ENCODE measurements at regions not wholly inside any gene's neighbourhood (a gene's known extent, or its start where the extent isn't known, plus 50 kb on each side); places are given as distances from the start of the nearest gene placed in this dataset.
"Not testable (repeated sequence)": the region's sequence is repeated elsewhere in the genome, so short reads cannot be mapped to it uniquely, and the experiment has no call there.

DNA sequence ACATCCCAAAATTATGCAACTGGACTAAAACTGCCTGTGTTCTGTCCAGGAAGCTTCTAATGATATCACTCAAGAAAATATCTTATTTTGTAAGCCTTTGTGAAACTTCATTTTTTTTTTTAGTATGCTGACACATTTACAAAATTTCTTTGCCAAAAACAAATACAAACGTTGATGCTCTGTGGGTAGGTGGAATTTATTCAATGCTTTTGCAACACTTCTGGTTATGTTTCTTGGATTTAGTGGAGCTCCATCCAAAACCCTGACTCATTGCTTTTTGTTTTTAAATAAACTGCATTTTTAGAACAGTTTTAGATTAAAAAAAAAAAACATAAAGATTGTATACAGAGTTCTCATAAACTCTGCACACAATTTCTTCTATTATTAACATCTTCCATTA, 250.9 kb upstream of the MAOA start:
- no peak for DNase-seq

DNA sequence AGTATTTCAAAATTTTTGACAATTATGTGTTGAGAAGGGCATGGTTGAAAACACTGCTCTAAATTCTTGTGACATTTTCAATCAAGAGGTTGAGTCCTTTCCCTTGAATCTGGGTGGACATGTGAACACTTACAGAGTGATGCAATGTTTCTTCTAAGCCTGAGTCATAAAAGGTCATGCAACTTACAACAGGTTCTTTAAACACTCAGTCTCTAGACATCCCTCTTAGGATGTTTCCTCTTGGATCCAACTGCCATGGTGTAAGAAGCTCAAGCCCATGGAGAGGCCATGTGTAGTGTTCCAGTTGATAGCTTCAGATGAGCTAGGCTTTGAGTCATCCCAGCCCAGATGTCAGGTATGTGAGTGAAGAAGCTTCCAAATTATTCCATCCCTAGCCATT, 232.2 kb upstream of the MAOA start:
- DNase-seq, result no peak

DNA sequence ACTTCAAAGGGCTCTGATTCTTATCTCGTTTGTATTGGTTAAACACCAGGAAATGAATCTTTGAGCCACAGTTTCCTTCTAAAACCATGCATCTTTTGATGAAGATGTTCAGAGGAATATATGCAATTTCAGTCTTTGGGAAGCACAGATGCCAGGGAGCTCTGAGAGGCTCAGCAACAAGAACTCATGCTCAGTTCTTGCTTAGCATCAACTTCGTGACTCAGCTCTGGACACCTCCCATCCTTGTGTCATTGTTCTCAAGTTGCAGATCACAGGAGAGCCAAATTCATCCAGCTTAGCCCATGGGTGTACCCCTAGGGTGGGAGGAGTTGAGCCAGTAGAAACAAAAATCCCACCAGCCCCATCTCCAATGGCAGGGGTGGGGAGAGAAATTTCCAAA, 219.6 kb upstream of the MAOA start:
- no peak for DNase-seq

DNA sequence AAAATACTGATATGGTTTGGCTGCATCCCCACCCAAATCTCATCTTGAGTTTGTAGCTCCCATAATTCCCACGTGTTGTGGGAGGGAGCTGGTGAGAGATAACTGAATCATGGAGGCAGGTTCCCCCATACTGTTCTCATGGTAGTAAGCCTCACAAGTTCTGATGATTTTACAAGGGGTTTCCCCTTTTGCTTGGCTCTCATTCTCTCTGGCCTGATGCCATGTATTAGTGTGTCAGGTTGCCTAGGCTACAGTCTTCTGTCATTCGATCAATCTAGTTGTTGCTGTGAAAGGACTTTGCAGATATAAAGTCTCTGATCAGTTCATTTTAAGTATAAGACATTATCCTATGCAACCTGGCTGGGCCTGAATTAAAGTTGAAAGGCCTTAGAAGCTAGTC, 209.3 kb upstream of the MAOA start:
- no peak for DNase-seq

DNA sequence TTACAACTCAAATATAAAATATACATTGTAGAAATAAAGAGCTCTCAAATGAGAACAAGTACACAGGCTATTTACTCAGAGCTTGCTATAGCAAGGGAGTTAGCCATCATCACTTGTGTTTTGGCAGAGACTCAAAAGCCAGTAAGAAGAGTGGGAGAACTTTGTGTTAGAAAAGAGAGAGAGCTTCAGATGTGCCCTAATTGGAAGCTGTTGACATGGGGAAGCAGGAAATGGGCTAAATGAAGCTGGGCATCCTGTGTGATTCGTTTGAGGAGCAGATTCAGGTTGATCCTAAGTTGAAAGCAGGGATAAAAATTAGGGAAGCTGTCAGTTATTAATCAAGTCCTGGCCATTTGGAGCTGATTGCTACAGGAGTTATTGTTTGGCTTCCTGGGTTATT, 207.4 kb upstream of the MAOA start:
- DNase-seq, result no peak

DNA sequence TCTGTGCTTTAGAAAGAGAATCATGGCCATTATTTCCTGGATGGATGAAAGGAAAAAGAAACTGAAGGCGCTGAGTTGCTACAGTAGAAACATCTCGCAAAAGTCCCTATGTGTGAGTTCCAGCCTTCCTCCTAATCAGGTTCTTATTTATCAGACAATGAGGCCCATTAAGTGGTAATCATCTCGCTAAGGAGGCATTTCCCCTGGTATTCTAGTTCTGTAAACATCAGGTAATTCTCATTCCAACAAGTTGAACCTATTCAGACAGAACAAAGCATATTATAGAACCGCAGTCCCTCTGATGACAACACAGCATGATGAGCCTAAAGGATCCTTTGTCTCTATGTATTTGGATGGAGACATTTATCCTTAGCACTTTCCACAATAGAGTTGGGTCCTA, 205.7 kb upstream of the MAOA start:
- DNase-seq, result no peak

DNA sequence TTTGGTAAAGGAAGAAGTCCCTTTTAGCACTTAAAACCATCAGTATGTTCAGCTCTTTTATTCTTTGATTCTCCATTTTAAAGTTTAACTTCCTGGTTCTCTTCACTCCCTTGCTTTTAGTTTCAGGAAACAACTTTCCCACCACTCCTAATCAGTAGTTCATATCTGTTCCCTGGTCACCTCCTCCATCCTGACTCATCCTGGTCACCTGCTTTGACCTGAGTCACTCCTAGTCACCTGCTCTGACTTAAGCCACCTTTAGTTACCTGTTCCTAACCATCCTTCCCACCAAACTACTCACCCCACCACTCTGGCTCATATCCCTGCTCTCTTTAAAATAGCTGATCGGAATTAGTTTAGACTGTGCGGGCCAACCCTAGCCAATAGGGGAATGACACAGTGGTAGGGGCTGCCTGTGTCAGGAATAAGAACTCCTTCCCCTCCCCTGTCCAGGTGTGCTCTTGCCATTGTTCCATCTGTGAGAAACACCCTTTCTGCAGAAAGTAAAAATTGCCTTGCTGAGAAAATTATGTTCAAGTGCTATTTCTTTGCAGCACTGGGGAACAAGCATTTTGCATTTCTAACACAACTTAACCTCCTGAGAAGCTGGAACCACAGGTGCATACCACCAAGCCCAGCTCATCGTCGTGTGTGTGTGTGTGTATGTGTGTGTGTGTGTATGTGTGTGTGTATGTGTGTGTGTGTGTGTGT, 204.0 kb upstream of the MAOA start:
- not testable (repeated sequence) for DNase-seq

DNA sequence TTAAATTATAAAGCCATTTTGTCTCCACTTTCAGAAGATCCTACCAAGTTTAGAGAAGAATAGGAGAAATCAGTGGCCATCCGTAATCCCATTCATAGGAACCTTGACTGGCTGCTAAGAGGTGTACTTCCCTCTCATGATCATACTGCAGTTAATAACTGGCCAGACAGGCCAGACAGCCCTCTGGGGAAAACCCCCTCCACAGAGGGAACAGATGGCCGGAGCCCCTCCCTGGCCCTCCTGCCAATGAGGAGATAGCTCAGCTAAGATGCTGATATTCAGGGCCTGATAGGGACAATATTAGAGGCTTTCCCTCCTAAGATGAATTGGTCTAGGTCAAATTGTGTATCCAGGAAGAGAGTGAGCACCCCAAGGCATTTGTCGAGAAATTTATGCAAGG, 200.0 kb upstream of the MAOA start:
- no peak for DNase-seq

DNA sequence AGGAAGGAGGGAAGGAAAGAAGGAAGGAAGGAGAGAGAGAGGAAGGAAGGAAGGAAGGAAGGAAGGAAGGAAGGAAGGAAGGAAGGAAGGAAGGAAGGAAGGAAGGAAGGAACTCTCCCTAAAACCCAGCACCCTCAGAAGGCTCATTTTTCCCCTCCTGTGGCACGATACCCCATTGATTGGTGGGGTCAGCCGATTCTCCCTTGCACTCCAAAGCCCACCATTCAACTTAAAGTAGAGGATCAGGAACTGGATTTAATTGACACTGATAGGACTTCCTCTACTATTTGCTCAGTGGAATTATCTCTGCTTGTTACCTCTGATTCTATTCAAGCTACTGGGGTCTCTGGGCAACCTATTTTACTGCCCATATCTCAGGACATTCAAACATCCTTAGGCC, 199.2 kb upstream of the MAOA start:
- DNase-seq, result no peak

DNA sequence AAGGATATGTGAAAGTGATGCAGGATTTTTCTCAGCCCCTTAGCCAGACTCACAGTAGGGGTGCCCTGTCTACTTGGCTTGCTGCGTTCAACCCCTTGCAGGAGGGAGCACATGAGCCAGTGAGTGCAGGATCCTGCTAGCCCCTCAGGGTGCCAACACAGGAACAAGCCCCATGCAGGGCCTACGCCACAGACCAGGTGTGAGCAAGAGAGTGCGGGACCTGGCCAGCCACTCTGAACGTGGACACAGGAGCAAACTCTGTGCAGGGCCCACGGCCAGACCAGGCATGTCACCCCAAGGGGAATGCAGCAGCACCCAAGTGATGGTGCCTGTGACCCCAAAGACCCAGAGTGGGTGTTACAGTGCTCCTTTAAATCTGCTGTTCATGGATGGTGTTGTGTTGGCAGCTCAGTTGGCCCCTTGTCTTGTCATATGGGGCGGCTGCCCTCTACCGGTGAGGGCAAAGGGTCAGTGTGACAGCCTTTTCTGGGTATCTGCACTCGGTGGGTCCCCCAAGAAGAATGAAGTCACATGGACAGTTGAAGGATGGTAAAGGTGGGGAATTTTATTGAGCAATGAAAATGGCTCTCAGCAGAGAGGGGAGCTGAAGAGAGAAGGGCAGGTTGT, 188.4 kb upstream of the MAOA start:
- DNase-seq, result no peak

DNA sequence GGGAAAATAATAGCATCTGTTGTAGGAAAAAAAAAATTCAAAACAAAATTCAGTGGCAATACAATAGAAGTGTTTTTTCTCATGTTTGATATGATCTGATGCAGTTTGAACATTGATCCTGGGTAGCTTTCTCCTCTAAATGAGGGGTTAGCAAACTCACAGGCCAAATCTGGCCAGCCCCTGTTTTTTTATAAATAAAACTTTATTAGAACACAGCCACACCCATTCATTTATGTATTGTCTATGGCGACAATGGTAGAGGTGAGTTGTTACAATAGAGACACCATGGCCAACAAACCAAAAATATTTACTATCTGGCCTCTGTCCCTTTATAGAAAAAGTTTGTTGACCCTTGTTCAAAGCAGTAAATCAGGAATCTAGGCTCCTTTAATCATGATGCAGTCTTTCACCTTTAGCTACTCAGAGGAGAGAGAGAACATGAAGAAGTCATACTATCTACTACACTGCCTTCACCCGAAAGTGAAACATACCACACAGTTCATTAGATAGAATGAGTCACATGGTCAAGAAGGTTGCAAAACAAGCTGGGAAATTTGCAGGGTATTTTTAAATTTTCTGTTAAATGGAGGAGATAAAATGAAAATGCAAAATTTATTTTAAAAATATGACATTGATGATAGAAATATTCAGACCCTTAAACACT, 186.6 kb upstream of the MAOA start:
- no peak for DNase-seq

DNA sequence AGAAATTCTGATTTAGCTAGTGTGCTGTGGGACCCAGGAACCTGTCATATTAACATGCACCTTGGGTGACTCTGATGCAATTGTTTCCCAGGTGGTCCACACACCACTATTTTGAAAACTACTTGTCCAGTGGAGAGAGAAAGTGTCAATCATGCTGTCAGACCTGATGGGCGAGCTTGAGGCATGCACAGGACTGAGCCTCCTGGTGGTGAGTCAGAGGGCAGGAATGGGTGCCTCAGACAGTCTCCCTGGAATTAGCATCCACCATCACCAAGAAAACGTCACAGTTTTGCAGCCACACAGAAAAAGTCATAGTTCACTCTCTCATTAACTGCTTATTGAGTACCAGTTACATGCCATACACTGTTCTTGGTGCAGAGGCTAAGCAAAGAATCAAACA, 181.8 kb upstream of the MAOA start:
- no peak for DNase-seq

DNA sequence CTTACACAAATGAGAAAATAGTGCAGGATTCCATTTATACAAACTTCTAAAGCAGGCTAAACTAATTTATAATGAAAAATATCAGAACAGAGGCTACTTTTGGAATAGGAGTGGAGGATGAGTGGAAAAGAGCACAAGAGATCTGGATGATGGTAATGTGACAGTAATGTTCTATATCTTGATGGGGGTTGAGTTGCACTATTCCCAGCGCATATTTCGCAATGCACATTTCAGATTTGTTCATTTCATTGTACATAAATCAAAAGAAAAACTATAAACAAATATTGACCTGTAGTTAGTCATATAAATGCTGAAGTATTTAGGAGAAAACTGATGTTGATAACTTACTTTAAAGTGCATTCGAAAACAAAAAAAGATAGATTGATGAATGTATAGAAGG, 177.0 kb upstream of the MAOA start:
- no peak for DNase-seq

DNA sequence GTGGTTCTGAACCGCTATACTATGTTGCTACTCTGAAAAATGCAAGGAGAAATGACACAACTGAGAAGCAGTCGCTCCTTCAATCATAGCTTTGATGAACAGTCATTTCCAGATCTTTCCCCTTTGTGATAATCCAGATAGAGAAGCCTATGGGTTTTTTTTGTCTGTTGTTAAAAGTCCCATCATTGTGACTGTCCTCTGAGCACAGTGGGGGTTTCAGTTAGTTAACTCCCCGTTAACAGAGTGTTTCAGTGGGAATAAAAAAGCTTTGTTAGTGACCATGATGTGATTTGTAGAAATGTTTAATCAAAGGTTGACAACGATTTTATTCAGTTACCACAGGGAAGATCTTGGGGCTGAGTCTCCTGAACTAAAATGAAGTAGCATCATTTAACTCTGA, 176.2 kb upstream of the MAOA start:
- DNase-seq, result no peak

DNA sequence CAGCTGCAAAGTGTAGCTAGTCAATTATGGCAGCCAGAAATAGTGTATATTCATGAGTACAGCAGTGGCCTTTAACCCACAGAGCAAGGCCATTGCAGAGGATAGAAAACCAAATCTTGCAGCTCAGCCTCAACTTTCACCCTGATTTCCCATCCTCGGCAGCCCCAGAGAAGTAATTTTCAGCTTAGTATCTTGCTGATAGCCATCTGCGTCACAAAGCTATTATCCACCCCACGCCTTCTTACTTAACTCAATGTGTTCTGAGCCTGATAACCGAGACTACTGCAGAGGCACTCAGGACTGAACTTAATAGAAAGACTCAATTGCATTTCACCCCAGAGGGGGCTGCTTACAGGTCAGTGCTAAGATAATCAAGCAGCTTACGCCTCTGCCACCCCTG, 174.5 kb upstream of the MAOA start:
- DNase-seq, result no peak

DNA sequence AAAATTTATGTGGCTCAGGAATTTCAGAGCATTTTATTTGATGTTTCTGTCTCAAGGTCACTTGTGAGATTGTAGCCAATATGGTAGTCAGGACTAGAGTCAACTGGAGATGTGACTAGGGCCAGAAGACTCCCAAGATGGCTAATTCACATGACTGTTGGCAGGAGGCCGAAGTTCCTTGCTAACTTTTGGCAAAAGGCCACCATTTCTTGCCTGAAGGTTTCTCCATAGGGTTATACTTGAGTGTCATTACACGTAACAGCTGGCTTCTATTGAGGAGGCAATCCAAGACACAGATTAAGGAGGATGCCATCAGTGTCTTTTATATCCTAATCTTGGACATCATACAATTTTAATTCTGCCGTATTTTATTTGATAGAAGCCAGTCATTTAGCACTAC, 162.3 kb upstream of the MAOA start:
- DNase-seq, result no peak

DNA sequence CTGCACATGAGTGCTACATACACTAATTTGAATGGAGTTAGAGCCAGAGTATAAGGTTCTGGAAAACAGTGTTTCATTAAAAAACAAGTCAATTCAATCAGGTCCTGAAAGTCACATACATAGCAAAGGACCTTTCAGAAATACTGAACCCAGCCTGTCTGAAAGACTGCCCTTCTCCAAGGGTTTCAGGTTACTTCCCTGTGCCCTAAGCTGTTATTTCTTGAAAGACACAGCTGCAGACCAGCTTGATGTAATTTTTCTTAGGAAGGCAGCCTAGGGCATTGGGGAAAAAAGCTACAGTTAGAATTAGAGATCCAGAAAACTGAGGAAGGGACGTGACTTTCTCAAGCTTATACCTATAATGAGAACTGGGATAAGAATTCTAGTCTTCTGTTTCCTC, 155.9 kb upstream of the MAOA start:
- DNase-seq, result no peak

DNA sequence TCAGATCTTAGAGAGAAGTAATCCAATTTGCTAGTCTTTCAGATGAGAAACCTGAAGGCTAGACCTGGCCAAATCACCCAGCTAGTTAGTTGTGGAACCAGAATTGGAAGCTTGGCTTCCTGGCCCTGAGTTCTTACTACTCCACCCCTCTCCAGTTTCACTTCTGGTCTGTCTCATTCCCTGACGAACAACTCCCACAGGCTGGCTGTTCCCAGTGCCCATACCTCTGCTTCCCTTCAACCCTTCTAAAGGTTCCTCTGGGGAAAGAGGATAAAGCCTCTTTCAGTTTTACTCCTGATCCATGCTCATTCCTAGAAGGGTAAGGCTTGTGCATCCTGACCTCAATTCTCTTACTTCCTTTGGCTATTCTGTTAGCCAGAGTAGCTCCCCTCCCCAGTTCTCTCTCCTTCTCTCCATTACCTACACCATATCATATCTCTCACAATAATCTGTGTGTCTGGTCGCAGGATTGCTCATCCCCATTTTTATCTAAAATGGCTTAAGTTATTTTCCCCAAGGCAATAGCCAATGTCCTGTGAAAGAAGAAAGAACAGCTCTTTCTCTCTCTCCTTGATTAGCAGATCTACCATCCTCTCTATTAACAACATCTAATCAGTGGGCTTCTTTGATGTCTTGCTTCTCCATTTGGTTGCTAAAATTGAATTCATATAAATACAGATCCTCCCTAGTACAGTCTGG, 155.0 kb upstream of the MAOA start:
- no peak for DNase-seq

DNA sequence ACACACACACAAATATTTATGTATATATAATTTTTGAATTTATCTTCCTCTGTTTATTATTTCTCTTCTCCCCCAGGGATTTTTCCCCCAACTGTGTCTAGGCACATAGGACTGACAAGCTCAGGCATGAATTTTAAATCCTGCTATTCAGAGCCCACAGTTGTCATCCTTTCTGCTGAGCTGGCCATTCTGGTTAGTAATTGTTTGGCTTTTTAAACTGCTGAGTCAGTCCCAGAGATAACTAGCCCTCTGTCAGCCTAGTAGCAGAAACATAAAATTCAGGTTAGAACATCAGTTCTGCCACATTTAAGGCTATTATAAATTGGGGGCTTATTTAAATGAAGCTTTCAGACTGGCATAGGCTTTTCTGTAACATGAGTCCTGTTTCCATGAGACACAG, 151.7 kb upstream of the MAOA start:
- DNase-seq, result no peak

DNA sequence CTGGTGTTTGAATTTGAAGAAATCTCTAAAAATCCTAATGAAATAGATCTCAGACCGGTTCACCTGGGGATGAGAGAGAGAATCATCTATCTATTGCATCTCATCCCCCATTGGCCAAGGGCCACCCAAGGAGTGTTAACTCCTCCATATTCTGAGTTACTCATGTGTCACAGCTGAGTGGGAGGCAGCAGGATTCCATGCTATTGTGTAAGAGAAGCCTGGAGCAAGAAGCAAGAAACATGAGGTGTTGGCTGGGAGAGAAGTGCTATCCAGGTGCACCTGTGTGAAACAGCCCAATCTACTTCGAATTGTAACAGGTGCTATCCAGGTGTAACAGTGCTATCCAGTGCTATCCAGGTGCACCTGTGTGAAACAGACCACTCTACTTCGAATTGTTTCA, 150.3 kb upstream of the MAOA start:
- no peak for DNase-seq

DNA sequence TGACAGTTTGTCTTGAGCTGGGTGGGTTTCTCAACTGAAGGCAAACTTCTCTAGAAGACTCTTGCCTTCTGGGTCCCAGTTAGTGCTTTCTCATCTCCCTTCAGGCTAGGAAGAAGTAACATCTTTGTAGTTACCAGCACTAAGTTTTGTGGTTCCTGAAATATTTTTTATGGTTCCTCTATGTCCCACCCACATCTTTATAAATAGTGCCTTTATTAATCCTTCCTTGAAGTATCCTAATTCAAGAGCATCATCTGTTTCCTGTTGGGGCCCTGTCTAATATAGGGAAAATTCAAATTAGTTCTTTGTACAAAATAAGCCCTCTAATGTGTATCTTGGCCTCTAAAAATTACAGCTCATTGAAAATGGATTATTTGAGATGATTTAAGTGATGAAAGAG, 147.4 kb upstream of the MAOA start:
- no peak for DNase-seq

DNA sequence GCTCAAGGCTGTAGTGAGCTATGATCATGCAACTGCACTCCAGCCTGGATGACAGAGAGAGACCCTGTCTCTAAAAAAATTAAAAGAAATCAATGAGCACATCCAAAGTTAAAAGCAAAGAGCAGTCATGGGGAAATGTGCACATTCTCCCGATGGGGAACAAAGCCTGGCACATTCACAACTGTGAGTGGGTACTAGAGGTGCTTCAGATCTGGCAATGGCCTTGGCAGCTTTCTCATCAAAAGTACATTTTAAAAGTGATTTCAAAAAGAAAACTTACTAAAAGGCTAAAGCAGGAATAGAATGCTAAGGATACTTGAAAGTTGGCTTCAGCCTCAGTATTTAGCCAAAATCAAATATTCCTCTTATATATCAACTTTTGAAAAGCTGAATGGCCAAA, 145.9 kb upstream of the MAOA start:
- no peak for DNase-seq

DNA sequence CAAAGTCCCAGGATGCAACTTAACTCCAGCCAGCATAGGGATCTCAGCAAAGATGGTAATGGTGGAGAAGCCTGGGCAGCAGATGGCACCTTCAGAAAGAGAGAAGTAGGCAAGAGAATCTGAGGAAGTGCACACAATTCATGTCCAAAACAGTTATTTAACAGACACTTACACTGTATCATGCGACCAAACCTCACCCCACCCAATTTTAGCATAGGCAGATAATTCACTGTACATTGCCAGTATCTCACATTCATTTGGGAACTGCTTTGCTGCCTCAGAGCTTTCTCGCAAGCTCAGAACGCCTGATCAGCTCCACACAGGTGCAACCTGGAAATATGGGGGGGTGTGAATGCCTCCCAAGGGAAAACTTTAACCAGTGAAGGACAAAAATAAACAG, 143.0 kb upstream of the MAOA start:
- DNase-seq, result no peak

DNA sequence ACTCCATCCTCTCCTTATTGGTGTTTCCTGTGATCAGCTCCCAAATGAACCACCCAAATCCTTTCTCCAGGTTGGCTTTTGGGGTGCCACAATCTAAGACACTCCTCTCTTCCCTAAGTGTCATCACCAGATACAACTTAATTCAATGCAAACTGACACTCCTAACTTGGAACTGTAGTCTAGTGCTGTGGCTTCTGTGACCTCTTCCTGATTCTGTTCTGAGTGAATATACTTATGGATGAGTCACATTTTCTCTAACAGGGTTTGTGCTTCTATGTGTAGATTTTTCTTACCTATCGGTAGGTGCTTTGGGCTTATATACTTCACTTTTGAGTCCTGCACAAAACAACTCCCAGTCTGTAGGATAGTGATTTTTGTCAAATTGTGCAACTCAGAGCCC, 141.3 kb upstream of the MAOA start:
- DNase-seq, result no peak

Data from NCI-H1694 treated with DMSO at 0.1 percent for 48 hours (cell line).